ENCODE measurements at regions not wholly inside any gene's neighbourhood (a gene's known extent, or its start where the extent isn't known, plus 50 kb on each side); places are given as distances from the start of the nearest gene placed in this dataset.

GRCh38 chr2:187003611-187004010, 154.6 kb upstream of the ZSWIM2 start (continued):
- no peak for TF ChIP-seq PAX5 (IDR thresholded peaks at IDR 0.05; ENCODE audit: borderline replicate concordance, low read depth, low read length)

- no peaks in the 10 kb centered on the region for H3K36me3 ChIP-seq (ENCODE audit: control insufficient read depth in 2 of 2, insufficient read depth in 2 of 2, low read length in 1 of 2)
- WGBS (ENCODE audit: insufficient coverage, insufficient replicate concordance, low lambda C conversion rate, missing lambda C conversion rate) = 75% methylated on average over 29 of the region's 32 CpGs
- FAIRE-seq = no peak
- CTCF ChIA-PET = no interaction called here
- H3K27me3 ChIP-seq (replicated peaks in 1 of 2; ENCODE audit: control insufficient read depth in 2 of 2, insufficient read depth in 2 of 2, low read length in 1 of 2) = no peaks in the 10 kb centered on the region
- H3K4me1 ChIP-seq (ENCODE audit: control insufficient read depth, insufficient read depth, low read length) = no peaks in the 10 kb centered on the region
- no peak for DNase-seq (ENCODE audit: low read depth, low spot score)
- POLR2A ChIA-PET = no interaction called here
- intact Hi-C loops (cut with micrococcal nuclease; ENCODE audit: unreplicated experiment) = no loop called here
- no peak overlapping the region for H3K4me2 ChIP-seq (ENCODE audit: control insufficient read depth, insufficient read depth)
- H3K4me3 ChIP-seq = no peak overlapping the region
- H3K27ac ChIP-seq (ENCODE audit: control insufficient read depth, insufficient read depth) = no peak overlapping the region
- no peaks in the 10 kb centered on the region for H3K79me2 ChIP-seq (ENCODE audit: control insufficient read depth, insufficient read depth, low read length)
- SMC1A ChIA-PET (ENCODE audit: uncharacterized antibody, unreplicated experiment) = no interaction called here
- ATAC-seq = no peak
- no peak overlapping the region for H2AFZ ChIP-seq (ENCODE audit: control insufficient read depth, low read depth, low read length)
- BruUV-seq (replicated peaks) = no TSS peak
- no peaks in the 10 kb centered on the region for H3K9me3 ChIP-seq (replicated peaks; ENCODE audit: control insufficient read depth, insufficient read depth, low read length)
- H3K9ac ChIP-seq (ENCODE audit: control insufficient read depth, insufficient read depth, low read length) = no peak overlapping the region
- in situ Hi-C loops (cut with MboI) = no loop called here
- no peak for TF ChIP-seq USF2 (IDR thresholded peaks at IDR 0.05; ENCODE audit: borderline replicate concordance, low read depth, low read length)
- no peak for TF ChIP-seq HDAC2 (IDR thresholded peaks at IDR 0.05)
- TF ChIP-seq YY1 (IDR thresholded peaks at IDR 0.05; ENCODE audit: low read depth, low read length) = no peak
- TF ChIP-seq HDGF (IDR thresholded peaks at IDR 0.05) = no peak
- TF ChIP-seq SIX5 (IDR thresholded peaks at IDR 0.05; ENCODE audit: low read depth, low read length, severe bottlenecking) = no peak
- no peak for TF ChIP-seq IRF5 (IDR thresholded peaks at IDR 0.05; ENCODE audit: borderline replicate concordance)
- TF ChIP-seq IRF3 (IDR thresholded peaks at IDR 0.05) = no peak
- RAD21 ChIA-PET (ENCODE audit: unreplicated experiment) = no interaction called here
- no peaks in the 10 kb centered on the region for H4K20me1 ChIP-seq (ENCODE audit: control insufficient read depth, insufficient read depth)
These were observed 154.1 kb upstream of the ZSWIM2 start for GRCh38 chr2:187003038-187003554.

All from GM12878 (cell line).